GM21515 (cell line): ENCODE measurements at regions not wholly inside any gene's neighbourhood (a gene's known extent, or its start where the extent isn't known, plus 50 kb on each side); places are given as distances from the start of the nearest gene placed in this dataset.
"Not testable (repeated sequence)": the region's sequence is repeated elsewhere in the genome, so short reads cannot be mapped to it uniquely, and the experiment has no call there.

Source experiments
- ATAC-seq: cut with Tn5 transposase; IDR thresholded peaks from one replicate; pipeline ENCODE4 v1.9.1; 2021; ENCODE audit not compliant: unreplicated experiment

GRCh38 chr2:53610260-53610659, 157.3 kb upstream of the CHAC2 start:
- ATAC-seq = no peak

DNA sequence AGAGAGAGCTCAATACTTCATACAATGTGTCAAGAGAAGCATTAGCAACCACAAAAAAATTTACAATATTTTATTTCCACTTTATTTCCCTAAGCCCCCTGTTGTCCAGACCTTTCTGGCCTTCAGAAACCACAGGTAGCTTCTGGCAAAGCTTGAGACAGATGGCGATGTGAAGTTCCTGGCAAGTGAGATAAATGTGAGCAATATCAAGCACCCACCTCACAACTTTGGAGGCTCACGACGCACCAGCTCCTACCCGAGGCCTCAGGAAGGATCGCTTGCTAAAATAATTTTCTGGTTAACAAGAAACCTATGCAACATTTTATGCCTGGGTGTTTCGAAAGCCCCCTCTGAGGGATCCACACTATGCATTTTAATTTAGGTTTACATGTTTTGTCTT, 158.1 kb upstream of the CHAC2 start:
- ATAC-seq = no peak

DNA sequence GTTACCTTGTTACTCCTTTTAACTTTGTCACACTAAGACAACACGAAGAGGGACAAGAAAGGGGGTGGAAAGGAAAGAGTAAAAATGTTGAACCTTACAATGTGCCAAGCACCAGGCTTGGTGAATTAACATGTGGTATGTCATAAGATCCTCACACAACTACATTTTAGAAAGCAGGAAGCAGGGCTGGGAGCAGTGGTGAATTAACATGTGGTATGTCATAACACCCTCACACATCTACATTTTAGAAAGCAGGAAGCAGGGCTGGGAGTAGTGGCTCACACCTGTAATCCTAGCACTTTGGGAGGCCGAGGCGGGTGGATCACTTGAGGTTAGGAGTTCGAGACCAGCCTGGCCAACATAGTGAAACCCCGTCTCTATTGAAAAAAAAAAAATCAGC, 159.3 kb upstream of the CHAC2 start:
- no peak for ATAC-seq

DNA sequence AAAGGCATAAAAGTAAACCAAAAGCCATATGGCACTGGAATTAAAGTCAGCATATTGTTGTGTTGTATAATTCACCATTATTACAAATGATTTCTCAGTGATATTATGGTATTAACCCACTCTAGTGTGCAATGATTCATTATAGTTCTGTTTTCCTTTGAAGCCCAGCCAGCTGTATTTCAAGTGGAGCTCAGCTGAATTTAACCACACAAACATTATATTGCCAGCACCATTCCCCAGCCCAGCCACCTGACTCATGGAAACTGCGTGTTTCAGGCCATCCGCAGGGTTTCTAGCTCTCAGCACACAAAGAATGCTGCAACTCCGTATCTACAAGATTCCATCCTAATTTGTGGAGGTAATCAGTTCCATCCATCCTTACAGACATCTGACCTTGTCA, 166.8 kb upstream of the CHAC2 start:
- no peak for ATAC-seq

DNA sequence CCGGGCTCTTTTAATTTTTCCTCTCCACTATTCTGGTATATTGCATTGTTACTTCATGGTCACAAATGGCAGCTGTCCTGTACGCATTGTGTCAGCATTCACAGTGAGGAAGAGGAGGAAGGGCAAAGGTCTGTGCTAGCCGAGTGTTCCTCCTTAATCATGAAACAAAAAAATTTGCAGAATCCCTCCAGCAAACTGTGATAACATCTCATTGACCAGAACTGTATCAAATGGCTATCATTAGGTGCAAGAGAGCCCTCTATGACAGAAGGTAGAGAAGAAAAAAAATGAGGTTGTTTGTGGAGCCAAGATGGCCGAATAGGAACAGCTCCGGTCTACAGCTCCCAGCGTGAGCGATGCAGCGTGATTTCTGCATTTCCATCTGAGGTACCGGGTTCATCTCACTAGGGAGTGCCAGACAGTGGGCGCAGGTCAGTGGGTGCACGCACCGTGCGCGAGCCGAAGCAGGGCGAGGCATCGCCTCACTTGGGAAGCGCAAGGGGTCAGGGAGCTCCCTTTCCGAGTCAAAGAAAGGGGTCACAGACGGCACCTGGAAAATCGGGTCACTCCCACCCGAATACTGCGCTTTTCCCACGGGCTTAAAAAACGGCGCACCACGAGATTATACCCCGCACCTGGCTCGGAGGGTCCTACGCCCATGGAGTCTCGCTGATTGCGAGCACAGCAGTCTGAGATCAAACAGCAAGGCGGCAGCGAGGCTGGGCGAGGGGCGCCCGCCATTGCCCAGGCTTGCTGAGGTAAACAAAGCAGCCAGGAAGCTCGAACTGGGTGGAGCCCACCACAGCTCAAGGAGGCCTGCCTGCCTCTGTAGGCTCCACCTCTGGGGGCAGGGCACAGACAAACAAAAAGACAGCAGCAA, 180.6 kb upstream of the CHAC2 start:
- not testable (repeated sequence) for ATAC-seq

- ATAC-seq = no peak
Observed at GRCh38 chr2:53584986-53585385, 182.6 kb upstream of the CHAC2 start.

DNA sequence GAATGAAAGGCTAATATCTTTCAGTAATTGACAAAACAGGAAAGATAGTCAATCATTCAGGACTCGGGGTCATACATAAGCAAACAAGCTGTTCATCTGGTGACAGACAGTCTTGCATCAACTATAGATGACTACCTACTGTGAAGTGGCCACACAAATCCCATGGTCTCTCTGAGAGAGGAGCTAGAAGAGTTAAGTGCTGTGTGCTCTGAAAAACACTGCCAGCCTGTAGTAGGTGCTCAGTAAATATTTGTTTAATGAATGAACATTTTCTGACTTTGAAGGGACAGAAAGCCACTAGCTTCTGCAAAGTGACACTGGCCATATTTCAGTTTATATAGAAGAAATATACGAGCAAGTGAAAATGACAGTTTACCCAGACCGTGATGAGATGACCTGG, 184.0 kb upstream of the CHAC2 start:
- ATAC-seq = no peak

GRCh38 chr2:53582556-53582955, 185.0 kb upstream of the CHAC2 start:
- no peak for ATAC-seq

GRCh38 chr2:53576166-53576565, 191.4 kb upstream of the CHAC2 start:
- no peak for ATAC-seq

GRCh38 chr2:53575721-53576124, 191.9 kb upstream of the CHAC2 start:
- ATAC-seq = no peak

DNA sequence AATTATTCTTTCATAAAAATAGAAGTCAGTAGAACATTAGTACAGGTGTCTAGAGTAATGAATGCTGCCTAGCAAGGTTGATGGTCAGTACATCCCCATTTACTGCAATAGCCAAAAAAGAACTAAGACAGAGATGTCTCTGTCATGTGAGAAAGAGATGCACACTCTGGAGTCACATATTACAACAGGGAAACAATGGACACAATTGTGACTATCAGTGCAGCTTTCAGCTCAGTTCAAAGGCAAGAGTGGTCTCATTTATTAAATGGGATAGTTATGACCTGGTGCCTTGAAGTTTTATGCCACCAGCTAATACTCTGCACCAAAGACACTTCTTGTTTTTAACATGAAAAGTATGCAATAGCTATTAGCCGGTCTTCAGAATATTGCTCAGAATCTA, 194.9 kb upstream of the CHAC2 start:
- ATAC-seq = no peak

DNA sequence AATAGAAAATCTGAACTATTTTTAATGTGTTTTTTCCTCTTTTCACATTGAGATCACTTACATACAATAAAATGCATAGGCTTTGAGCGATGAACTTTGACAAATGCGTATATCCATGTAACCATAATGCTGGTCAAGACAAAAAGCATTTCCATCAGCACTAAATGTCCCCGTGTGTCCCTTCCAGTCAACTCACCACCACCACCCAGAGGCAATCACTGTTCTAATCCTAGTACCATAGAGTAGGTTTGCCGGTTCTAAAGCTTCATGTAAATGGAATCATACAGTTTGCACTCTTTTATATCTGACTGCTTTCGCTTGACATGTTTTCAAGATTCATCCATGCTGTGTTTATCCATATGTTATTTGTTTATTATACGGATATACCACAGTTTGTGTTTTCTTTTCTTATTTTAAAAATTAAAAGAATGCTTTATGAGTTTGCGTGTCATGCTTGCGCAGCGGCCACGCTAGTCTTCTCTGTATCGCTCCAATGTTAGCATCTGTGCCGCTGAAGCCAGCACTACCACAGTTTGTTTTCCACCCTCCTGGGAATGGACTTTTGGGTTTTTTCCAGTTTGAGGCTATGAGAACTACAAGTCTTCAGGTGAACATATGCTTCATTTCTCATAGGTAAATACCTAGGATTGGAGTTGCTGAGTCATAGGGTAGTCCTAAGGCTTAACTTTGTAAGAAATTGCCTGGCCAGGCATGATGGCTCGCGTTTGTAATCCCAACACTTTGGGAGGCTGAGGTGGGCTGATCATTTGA, 197.5 kb upstream of the CHAC2 start:
- ATAC-seq = no peak

DNA sequence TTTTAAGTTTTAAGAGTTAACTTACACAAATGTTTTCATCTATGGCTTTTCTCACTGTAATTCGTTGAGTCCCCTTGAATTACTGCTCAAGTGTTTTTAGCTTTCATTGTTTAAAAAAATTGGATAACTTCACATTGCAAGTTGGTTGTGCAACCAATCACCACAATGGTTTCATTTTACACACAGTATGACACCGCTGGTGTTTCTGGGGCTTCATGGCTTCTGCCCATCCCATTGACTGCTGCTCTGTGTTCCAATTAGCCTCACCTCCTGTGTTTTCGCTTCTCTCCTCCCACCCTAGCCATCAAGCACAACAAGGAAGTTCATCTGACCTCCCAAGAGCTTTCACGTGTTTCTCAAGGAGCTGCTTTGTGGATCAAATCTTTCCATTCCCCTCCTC, 199.1 kb upstream of the CHAC2 start:
- no peak for ATAC-seq

GRCh38 chr2:53567073-53567472, 200.5 kb upstream of the CHAC2 start:
- ATAC-seq = no peak

DNA sequence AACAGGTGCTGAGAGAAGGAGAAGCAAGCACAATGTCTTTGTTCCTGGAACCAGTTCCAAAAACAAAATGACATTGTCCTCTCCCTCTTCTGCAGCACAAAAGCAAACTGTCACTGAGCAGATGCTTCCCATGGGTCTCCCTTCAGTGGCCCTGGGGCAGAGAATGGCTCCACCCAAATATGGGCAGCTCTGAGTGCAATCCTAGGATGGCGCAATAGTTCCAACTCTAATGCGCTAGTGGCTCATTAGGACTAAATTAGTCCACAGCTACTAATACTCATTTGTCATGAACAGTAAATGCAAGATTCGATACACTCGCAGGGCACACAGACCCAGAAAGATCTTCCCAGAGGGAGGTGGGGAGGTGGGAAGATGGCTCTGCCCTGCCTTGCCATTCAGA, 205.2 kb upstream of the CHAC2 start:
- no peak for ATAC-seq

DNA sequence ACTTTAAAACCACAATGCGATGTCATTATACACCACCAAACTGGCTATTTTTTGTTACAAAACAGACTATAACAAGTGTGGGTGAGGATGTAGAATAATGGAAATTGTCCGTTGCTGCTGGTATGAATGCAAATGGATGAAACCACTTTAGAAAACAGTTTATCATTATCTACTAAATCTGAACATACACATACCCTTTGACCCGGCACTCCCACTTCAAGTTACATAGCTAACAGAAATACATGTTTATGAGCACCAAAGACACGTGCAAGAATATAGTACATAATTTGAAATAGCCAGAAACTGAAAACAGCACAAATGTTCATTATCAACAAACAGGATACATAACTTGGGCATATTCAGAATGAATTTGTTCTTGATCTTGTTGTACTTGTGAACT, 206.4 kb upstream of the CHAC2 start:
- ATAC-seq = no peak

DNA sequence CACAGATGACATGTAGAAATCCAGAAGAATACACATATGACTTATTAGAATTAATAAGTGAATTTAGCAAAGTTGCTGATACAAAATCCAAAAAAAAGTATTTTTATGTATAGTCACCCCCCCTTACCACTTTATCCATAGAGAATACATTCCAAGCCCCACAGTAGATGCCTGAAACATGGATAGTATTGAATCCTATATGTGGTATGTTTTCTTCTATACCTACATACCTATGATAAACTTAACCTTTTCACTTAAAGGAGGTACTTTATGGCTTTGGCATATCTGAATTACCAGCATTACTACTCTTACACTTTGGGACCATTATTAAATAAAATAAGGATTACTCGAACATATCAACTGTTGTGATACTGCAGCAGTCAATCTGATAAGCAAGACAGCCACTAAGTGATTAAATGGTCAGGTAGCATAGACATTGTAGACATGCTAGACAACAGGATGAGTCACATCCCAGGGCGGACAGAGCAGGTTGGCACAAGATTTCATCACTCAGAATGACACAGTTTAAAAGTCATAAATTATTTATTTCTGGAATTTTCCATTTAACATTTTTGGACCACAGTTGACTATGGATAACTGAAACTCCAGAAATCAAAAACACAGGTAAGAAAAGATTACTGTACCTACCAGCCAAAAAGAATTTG, 208.2 kb upstream of the CHAC2 start:
- no peak for ATAC-seq

- no peak for ATAC-seq
Observed at GRCh38 chr2:53558867-53559266, 208.7 kb upstream of the CHAC2 start.

DNA sequence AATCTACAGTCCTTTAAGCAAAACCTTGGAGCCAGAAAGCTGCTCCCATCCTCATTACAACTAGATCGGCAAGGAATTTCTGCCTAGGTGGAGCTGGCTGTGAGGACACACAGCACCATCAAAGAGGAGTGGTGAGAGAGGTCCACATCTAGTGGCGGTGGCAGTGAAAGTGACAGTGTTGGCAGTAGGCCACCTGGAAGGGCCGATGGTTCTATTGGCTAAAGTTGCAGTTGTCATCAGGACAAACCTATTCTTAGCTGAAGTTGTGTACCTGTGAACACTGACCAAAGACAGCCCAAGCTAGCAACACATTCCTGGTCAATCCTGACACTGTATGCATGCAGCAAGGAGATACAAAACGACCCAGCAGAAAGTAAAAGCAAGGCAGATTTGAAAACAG, 218.1 kb upstream of the CHAC2 start:
- no peak for ATAC-seq

- ATAC-seq = no peak
Observed at GRCh38 chr2:53545604-53546003, 222.0 kb upstream of the CHAC2 start.

- ATAC-seq = no peak
Observed at GRCh38 chr2:53544871-53545558, 222.6 kb upstream of the CHAC2 start.
